GM23338 (cell line): ENCODE measurements at regions not wholly inside any gene's neighbourhood (a gene's known extent, or its start where the extent isn't known, plus 50 kb on each side); places are given as distances from the start of the nearest gene placed in this dataset.

ENCODE experiments used
- ATAC-seq: fragments of 200-7000 bp; cut with Tn5 transposase; 3 replicates; pipeline ENCODE4 v1.9.1; 2020
- DNase-seq: peaks from one replicate; pipeline ENCODE4 v3.0.0-alpha.2; 2015; ENCODE audit warnings: low spot score
- H2AFZ ChIP-seq: fragments of 200-600 bp; sonication (generic); 2 replicates; pipeline ENCODE4 v1.8.0; 2016; ENCODE audit warnings: antibody characterized with exemption, mild to moderate bottlenecking, moderate library complexity
- H3F3A ChIP-seq: fragments of 200-600 bp; sonication (generic); replicated peaks from 2 replicates; pipeline ENCODE4 v1.8.0; 2017; ENCODE audit warnings: antibody characterized with exemption, mixed run types, low read depth
- H3K27ac ChIP-seq: fragments of 200-600 bp; sonication (generic); 2 replicates; pipeline ENCODE4 v1.6.1; 2016; ENCODE audit warnings: low read depth
- H3K27me3 ChIP-seq: fragments of 200-600 bp; sonication (generic); 2 replicates; pipeline ENCODE4 v1.8.0; 2016; ENCODE audit warnings: mild to moderate bottlenecking, mixed run types, moderate library complexity; ENCODE audit not compliant: insufficient read depth
- H3K36me3 ChIP-seq: fragments of 200-600 bp; sonication (generic); 2 replicates; pipeline ENCODE4 v1.8.0; 2016; ENCODE audit warnings: mild to moderate bottlenecking; ENCODE audit not compliant: insufficient read depth
- H3K4me1 ChIP-seq: fragments of 200-600 bp; sonication (generic); 2 replicates; pipeline ENCODE4 v1.8.0; 2016; ENCODE audit warnings: mild to moderate bottlenecking, moderate library complexity; ENCODE audit not compliant: insufficient read depth
- H3K4me2 ChIP-seq: fragments of 200-600 bp; sonication (generic); 2 replicates; pipeline ENCODE4 v1.7.1; 2017; ENCODE audit warnings: mixed run types
- H3K4me3 ChIP-seq: fragments of 200-600 bp; sonication (generic); 2 replicates; pipeline ENCODE4 v1.6.1; 2016; ENCODE audit warnings: mixed run types
- H3K79me2 ChIP-seq: fragments of 200-600 bp; sonication (generic); replicated peaks from 2 replicates; pipeline ENCODE4 v1.8.0; 2017; ENCODE audit warnings: mild to moderate bottlenecking; ENCODE audit not compliant: insufficient read depth
- H3K9me2 ChIP-seq: fragments of 200-600 bp; sonication (generic); 2 replicates; pipeline ENCODE4 v1.8.0; 2017; ENCODE audit not compliant: insufficient read depth
- H4K20me1 ChIP-seq: fragments of 200-600 bp; sonication (generic); replicated peaks from 2 replicates; pipeline ENCODE4 v1.8.0; 2017; ENCODE audit warnings: mild to moderate bottlenecking; ENCODE audit not compliant: insufficient read depth
- H3K27ac Mint-ChIP-seq: 2 replicates; pipeline ENCODE4 v1.8.0; 2020; ENCODE audit warnings: inconsistent platforms, mild to moderate bottlenecking, moderate library complexity, mixed read lengths
- H3K27me3 Mint-ChIP-seq: 3 replicates; pipeline ENCODE4 v1.8.0; 2022; ENCODE audit warnings: low read depth, mild to moderate bottlenecking, moderate library complexity, mixed read lengths, inconsistent platforms; ENCODE audit not compliant: insufficient read depth, poor library complexity
- H3K36me3 Mint-ChIP-seq: 3 replicates; pipeline ENCODE4 v1.8.0; 2021; ENCODE audit warnings: low read depth, mild to moderate bottlenecking, inconsistent platforms, moderate library complexity, mixed read lengths
- H3K4me1 Mint-ChIP-seq: 3 replicates; pipeline ENCODE4 v1.8.0; 2020; ENCODE audit warnings: mild to moderate bottlenecking, inconsistent platforms, mixed read lengths
- H3K4me3 Mint-ChIP-seq: 3 replicates; pipeline ENCODE4 v1.8.0; 2021; ENCODE audit warnings: moderate library complexity, mild to moderate bottlenecking, inconsistent platforms, mixed read lengths
- H3K9me3 Mint-ChIP-seq: 3 replicates; pipeline ENCODE4 v1.8.0; 2020; ENCODE audit warnings: moderate library complexity, mild to moderate bottlenecking, inconsistent platforms, mixed read lengths
- CREB1 ChIP-seq: fragments of 250-450 bp; sonication (Bioruptor Pico); IDR thresholded peaks from 2 replicates; pipeline ENCODE4 v1.5.0; 2020; ENCODE audit warnings: low read depth, mild to moderate bottlenecking, moderate library complexity
- EZH2 ChIP-seq: fragments of 200-600 bp; sonication (generic); IDR thresholded peaks from one replicate; pipeline ENCODE4 v1.8.0; 2017; ENCODE audit warnings: antibody characterized with exemption, mild to moderate bottlenecking, low read depth; ENCODE audit not compliant: unreplicated experiment
- NANOG ChIP-seq: IDR thresholded peaks from 2 replicates; pipeline ENCODE4 v1.6.1; 2016; ENCODE audit warnings: antibody characterized with exemption, borderline replicate concordance
- POLR2AphosphoS5 ChIP-seq: IDR thresholded peaks from 2 replicates; pipeline ENCODE4 v1.6.1; 2016; ENCODE audit warnings: antibody characterized with exemption, low read depth
- ZNF114 ChIP-seq: fragments of 250-450 bp; sonication (Bioruptor Pico); IDR thresholded peaks from 2 replicates; pipeline ENCODE4 v1.5.0; 2020; ENCODE audit warnings: mild to moderate bottlenecking, moderate library complexity
- ZNF331 ChIP-seq: fragments of 250-450 bp; sonication (Bioruptor Pico); IDR thresholded peaks from 2 replicates; pipeline ENCODE4 v1.5.0; 2020; ENCODE audit warnings: low read depth, mild to moderate bottlenecking, moderate library complexity
- TF ChIP-seq, protein P1 (sequence below): IDR thresholded peaks from one replicate; pipeline ENCODE4 v1.6.1; 2018; ENCODE audit warnings: antibody characterized with exemption; ENCODE audit not compliant: unreplicated experiment
- TF ChIP-seq, protein P2 (sequence below), 2 experiments: fragments of 200-600 bp in 1 of 2; sonication (generic) in 1 of 2; conservative IDR thresholded peaks; 2 replicates each; pipeline versions ENCODE4 v1.5.1 to v1.6.1; 2016 to 2017; ENCODE audit warnings: antibody characterized with exemption in 2 of 2, low read depth in 2 of 2, mild to moderate bottlenecking in 2 of 2, moderate library complexity in 1 of 2
- TF ChIP-seq, protein P3 (sequence below): IDR thresholded peaks from 2 replicates; pipeline ENCODE4 v1.6.1; 2016; ENCODE audit warnings: antibody characterized with exemption

DNA sequence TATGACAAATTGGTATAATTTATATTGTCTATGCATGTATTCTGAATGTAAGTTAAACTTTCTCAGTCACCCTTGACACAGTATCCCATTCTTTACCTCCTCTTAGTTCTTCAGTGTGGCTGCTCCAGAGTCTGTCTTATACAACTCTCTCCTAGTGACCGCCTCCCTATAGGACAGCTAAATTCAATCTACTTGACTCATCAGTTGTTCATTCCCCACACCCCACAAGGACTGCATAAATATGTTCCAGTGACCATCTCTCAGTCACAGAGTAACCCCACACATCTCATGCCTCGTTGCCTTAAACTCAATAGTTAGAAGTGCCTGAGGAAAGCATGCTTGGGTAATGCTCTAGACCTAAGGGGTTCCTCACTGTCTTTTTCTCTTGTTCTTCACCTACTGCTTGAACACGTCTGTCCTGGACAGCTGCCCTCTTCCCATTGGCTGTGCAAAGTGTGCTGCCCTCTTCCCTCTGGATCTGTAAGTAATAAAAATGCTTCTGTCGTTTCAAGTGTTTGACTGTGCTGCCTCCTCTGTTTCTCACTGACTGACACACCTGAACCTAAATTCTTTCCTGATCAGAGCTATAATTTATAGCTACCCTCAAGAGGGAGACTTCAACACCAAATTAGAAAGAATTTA is 494.6 kb upstream of the GRM3 start (continued):
- TF ChIP-seq, protein P1, sequence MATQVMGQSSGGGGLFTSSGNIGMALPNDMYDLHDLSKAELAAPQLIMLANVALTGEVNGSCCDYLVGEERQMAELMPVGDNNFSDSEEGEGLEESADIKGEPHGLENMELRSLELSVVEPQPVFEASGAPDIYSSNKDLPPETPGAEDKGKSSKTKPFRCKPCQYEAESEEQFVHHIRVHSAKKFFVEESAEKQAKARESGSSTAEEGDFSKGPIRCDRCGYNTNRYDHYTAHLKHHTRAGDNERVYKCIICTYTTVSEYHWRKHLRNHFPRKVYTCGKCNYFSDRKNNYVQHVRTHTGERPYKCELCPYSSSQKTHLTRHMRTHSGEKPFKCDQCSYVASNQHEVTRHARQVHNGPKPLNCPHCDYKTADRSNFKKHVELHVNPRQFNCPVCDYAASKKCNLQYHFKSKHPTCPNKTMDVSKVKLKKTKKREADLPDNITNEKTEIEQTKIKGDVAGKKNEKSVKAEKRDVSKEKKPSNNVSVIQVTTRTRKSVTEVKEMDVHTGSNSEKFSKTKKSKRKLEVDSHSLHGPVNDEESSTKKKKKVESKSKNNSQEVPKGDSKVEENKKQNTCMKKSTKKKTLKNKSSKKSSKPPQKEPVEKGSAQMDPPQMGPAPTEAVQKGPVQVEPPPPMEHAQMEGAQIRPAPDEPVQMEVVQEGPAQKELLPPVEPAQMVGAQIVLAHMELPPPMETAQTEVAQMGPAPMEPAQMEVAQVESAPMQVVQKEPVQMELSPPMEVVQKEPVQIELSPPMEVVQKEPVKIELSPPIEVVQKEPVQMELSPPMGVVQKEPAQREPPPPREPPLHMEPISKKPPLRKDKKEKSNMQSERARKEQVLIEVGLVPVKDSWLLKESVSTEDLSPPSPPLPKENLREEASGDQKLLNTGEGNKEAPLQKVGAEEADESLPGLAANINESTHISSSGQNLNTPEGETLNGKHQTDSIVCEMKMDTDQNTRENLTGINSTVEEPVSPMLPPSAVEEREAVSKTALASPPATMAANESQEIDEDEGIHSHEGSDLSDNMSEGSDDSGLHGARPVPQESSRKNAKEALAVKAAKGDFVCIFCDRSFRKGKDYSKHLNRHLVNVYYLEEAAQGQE = no peak
- TF ChIP-seq CREB1 (CRISPR knock-in tag) (no peak), POLR2AphosphoS5 (no peak), EZH2 (no peak), ZNF114 (no peak), NANOG (no peak), ZNF331 (no peak)
- TF ChIP-seq, protein P2, sequence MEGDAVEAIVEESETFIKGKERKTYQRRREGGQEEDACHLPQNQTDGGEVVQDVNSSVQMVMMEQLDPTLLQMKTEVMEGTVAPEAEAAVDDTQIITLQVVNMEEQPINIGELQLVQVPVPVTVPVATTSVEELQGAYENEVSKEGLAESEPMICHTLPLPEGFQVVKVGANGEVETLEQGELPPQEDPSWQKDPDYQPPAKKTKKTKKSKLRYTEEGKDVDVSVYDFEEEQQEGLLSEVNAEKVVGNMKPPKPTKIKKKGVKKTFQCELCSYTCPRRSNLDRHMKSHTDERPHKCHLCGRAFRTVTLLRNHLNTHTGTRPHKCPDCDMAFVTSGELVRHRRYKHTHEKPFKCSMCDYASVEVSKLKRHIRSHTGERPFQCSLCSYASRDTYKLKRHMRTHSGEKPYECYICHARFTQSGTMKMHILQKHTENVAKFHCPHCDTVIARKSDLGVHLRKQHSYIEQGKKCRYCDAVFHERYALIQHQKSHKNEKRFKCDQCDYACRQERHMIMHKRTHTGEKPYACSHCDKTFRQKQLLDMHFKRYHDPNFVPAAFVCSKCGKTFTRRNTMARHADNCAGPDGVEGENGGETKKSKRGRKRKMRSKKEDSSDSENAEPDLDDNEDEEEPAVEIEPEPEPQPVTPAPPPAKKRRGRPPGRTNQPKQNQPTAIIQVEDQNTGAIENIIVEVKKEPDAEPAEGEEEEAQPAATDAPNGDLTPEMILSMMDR (conservative IDR thresholded peaks at IDR 0.05; ENCODE audit: low read depth in 2 of 2) = no peak
- TF ChIP-seq, protein P3, sequence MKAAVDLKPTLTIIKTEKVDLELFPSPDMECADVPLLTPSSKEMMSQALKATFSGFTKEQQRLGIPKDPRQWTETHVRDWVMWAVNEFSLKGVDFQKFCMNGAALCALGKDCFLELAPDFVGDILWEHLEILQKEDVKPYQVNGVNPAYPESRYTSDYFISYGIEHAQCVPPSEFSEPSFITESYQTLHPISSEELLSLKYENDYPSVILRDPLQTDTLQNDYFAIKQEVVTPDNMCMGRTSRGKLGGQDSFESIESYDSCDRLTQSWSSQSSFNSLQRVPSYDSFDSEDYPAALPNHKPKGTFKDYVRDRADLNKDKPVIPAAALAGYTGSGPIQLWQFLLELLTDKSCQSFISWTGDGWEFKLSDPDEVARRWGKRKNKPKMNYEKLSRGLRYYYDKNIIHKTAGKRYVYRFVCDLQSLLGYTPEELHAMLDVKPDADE = no peak

DNA sequence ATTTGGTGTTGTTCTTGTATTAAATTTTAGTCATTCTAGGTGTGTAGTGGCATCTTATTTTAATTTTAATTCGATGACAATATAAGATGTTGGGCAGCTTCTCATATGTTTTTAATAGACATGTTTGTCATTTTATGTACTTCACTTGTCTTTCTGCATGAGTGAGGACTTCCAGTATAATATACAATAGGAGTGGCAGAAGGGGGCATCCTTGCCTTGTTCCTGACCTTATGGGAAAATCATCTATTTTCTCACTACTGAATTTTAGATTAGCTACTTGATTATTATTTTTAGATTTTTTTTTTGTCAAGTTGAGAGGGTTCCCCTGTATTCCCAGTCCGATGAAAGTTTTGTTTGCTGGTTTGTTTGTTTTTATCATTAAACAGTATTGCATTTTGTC is 495.2 kb upstream of the GRM3 start:
- 0 out of 2 replicates have a peak, but pooled peaks cover 7% of the 10 kb centered on the region for H3K9me2 ChIP-seq
- Mint-ChIP-seq H3K4me3 (no peak overlapping the region), H3K27me3 (peaks cover 2% of the 10 kb centered on the region), H3K4me1 (no peaks in the 10 kb centered on the region), H3K27ac (no peak overlapping the region), H3K36me3 (0 out of 3 replicates have a peak, but pooled peaks cover 2% of the 10 kb centered on the region), H3K9me3 (peaks cover 2% of the 10 kb centered on the region; the same call in 2 of the 3 replicates)
- no peaks in the 10 kb centered on the region for H3F3A ChIP-seq
- no peak overlapping the region for H3K4me2 ChIP-seq
- no peak overlapping the region for H2AFZ ChIP-seq
- ATAC-seq = no peak
- peak; percentile 2 for DNase-seq
- no peak overlapping the region for H3K27ac ChIP-seq
- no peaks in the 10 kb centered on the region for H3K4me1 ChIP-seq
- H3K27me3 ChIP-seq = no peaks in the 10 kb centered on the region
- no peak overlapping the region for H3K4me3 ChIP-seq
- H3K79me2 ChIP-seq = no peaks in the 10 kb centered on the region
- H3K36me3 ChIP-seq = no peaks in the 10 kb centered on the region
- TF ChIP-seq, protein P2 (conservative IDR thresholded peaks at IDR 0.05; ENCODE audit: low read depth in 2 of 2) = peak; percentile 8 to 47; a peak in 2 of 4 replicates
- TF ChIP-seq NANOG = no peak
- H4K20me1 ChIP-seq = no peaks in the 10 kb centered on the region
